H1 (cell line): ENCODE measurements at regions not wholly inside any gene's neighbourhood (a gene's known extent, or its start where the extent isn't known, plus 50 kb on each side); places are given as distances from the start of the nearest gene placed in this dataset.

Experiments used
- CTCF ChIA-PET: fragments of 300-600 bp; sonication (Branson Sonifier 250); formaldehyde crosslinking; loops from one replicate; lab custom pipeline; 2021; ENCODE audit not compliant: partially characterized antibody; lab: Charles Lee
- POLR2A ChIA-PET: fragments of 300-600 bp; sonication (Branson Sonifier 250); formaldehyde crosslinking; loops from one replicate; lab custom pipeline; 2021; ENCODE audit warnings: inconsistent platforms; ENCODE audit not compliant: partially characterized antibody; lab: Charles Lee
- DNase-seq, 2 experiments: peaks; one replicate each; pipeline versions ENCODE4 v3.0.0 to v3.0.0-alpha.2; 2010 to 2022; ENCODE audit warnings: low spot score in 2 of 2, low read depth in 1 of 2, mixed read lengths in 1 of 2
- FAIRE-seq: peaks from 2 replicates; lab custom pipeline; 2011; peaks lifted over from hg19 to GRCh38; lab: Jason Lieb, UNC
- H2AFZ ChIP-seq: 2 replicates; pipeline ENCODE4 v1.8.1; 2012; ENCODE audit warnings: low read length, inconsistent platforms
- H2AK5ac ChIP-seq: 2 replicates; pipeline ENCODE4 v1.6.1; 2013; ENCODE audit warnings: low read depth, low read length
- H2BK120ac ChIP-seq: replicated peaks from 2 replicates; pipeline ENCODE3; 2013; ENCODE audit warnings: low read depth, low read length, inconsistent platforms
- H2BK12ac ChIP-seq: 2 replicates; pipeline ENCODE4 v1.6.1; 2013; ENCODE audit warnings: low read depth, low read length
- H2BK15ac ChIP-seq: 2 replicates; pipeline ENCODE4 v1.6.1; 2013; ENCODE audit warnings: low read length
- H2BK20ac ChIP-seq: 2 replicates; pipeline ENCODE4 v1.6.1; 2013; ENCODE audit warnings: low read length
- H2BK5ac ChIP-seq: 2 replicates; pipeline ENCODE4 v1.6.1; 2013; ENCODE audit warnings: low read depth, low read length
- H3K14ac ChIP-seq: 2 replicates; pipeline ENCODE4 v1.6.1; 2013; ENCODE audit warnings: inconsistent platforms; ENCODE audit not compliant: insufficient read length
- H3K18ac ChIP-seq: 2 replicates; pipeline ENCODE4 v1.6.1; 2013; ENCODE audit warnings: low read length; ENCODE audit errors: extremely low read depth
- H3K23ac ChIP-seq: 2 replicates; pipeline ENCODE4 v1.6.1; 2013; ENCODE audit warnings: inconsistent platforms; ENCODE audit not compliant: insufficient read length
- H3K23me2 ChIP-seq: 2 replicates; pipeline ENCODE4 v1.6.1; 2013; ENCODE audit warnings: low read depth, low read length
- H3K27ac ChIP-seq: 2 replicates; pipeline ENCODE4 v1.6.1; 2011; ENCODE audit warnings: low read depth, low read length, inconsistent platforms
- H3K27me3 ChIP-seq, 4 experiments: replicated peaks in 1 of 4; 1 replicate in 1 of 4; 2 replicates in 3 of 4; pipeline versions ENCODE4 v1.6.1 to v1.8.1; 2011 to 2013; ENCODE audit warnings: low read length in 3 of 4, mild to moderate bottlenecking in 3 of 4, inconsistent platforms in 2 of 4, mixed read lengths in 2 of 4, moderate library complexity in 1 of 4; ENCODE audit not compliant: control insufficient read depth in 3 of 4, insufficient read depth in 3 of 4; ENCODE audit errors: extremely low read depth in 1 of 4
- H3K36me3 ChIP-seq, 4 experiments: 2 replicates each; pipeline versions ENCODE4 v1.6.1 to v1.8.1; 2011 to 2013; ENCODE audit warnings: mild to moderate bottlenecking in 4 of 4, low read length in 3 of 4, moderate library complexity in 2 of 4, control low read depth in 1 of 4, inconsistent platforms in 1 of 4; ENCODE audit not compliant: insufficient read depth in 4 of 4, control insufficient read depth in 2 of 4
- H3K4ac ChIP-seq: replicated peaks from 2 replicates; pipeline ENCODE3; 2013; ENCODE audit warnings: low read length, low read depth, mixed read lengths, inconsistent platforms; ENCODE audit not compliant: insufficient read length
- H3K4me1 ChIP-seq, 4 experiments: replicated peaks in 1 of 4; 1 replicate in 1 of 4; 2 replicates in 3 of 4; pipeline versions ENCODE4 v1.6.1 to v1.8.1; 2011 to 2013; ENCODE audit warnings: low read length in 3 of 4, inconsistent platforms in 2 of 4, mixed read lengths in 1 of 4; ENCODE audit not compliant: insufficient read depth in 4 of 4, control insufficient read depth in 3 of 4
- H3K4me2 ChIP-seq, 2 experiments: 2 replicates each; pipeline versions ENCODE4 v1.6.1 to v1.8.1; 2011 to 2013; ENCODE audit warnings: low read depth in 2 of 2, low read length in 2 of 2, control low read depth in 1 of 2, inconsistent platforms in 1 of 2, mild to moderate bottlenecking in 1 of 2; ENCODE audit not compliant: insufficient read depth in 1 of 2
- H3K4me3 ChIP-seq, 4 experiments: fragments of 200-600, 300-600 bp in 1 of 4; sonication (generic), shearing (Covaris generic), sonication (Bioruptor Twin) in 1 of 4; 2 replicates each; pipeline versions ENCODE4 v1.5.1 to v1.8.1; 2011 to 2016; ENCODE audit warnings: low read length in 4 of 4, low read depth in 3 of 4, control low read depth in 2 of 4, inconsistent platforms in 2 of 4, mild to moderate bottlenecking in 2 of 4, mixed read lengths in 1 of 4, moderate library complexity in 1 of 4; ENCODE audit not compliant: insufficient read depth in 2 of 4; ENCODE audit errors: extremely low read depth in 1 of 4
- H3K56ac ChIP-seq: replicated peaks from 2 replicates; pipeline ENCODE3; 2013; ENCODE audit warnings: low read depth, mild to moderate bottlenecking, mixed read lengths, low read length, inconsistent platforms; ENCODE audit not compliant: insufficient read length
- H3K79me1 ChIP-seq: 2 replicates; pipeline ENCODE4 v1.6.1; 2013; ENCODE audit warnings: low read depth, low read length, control low read depth
- H3K79me2 ChIP-seq, 2 experiments: 2 replicates each; pipeline versions ENCODE4 v1.6.1 to v1.8.1; 2012 to 2013; ENCODE audit warnings: low read length in 2 of 2, mild to moderate bottlenecking in 2 of 2, inconsistent platforms in 1 of 2; ENCODE audit not compliant: insufficient read depth in 2 of 2, control insufficient read depth in 1 of 2
- H3K9ac ChIP-seq, 4 experiments: replicated peaks in 1 of 4; 1 replicate in 1 of 4; 2 replicates in 3 of 4; pipeline versions ENCODE4 v1.6.1 to v1.8.1; 2011 to 2013; ENCODE audit warnings: low read depth in 3 of 4, low read length in 3 of 4, control low read depth in 2 of 4, mild to moderate bottlenecking in 2 of 4, moderate library complexity in 2 of 4, inconsistent platforms in 1 of 4; ENCODE audit errors: extremely low read depth in 1 of 4
- H3K9me3 ChIP-seq, 2 experiments: 2 replicates each; pipeline versions ENCODE4 v1.6.1 to v1.8.1; 2012 to 2013; ENCODE audit warnings: mild to moderate bottlenecking in 2 of 2, moderate library complexity in 2 of 2, control low read depth in 1 of 2, inconsistent platforms in 1 of 2, low read depth in 1 of 2, low read length in 1 of 2, mixed read lengths in 1 of 2; ENCODE audit not compliant: insufficient read depth in 2 of 2
- H4K20me1 ChIP-seq, 2 experiments: replicated peaks in 1 of 2; 2 replicates each; pipeline versions ENCODE3 to v1.8.1; 2011 to 2013; ENCODE audit warnings: inconsistent platforms in 2 of 2, low read length in 2 of 2, mild to moderate bottlenecking in 1 of 2; ENCODE audit not compliant: insufficient read depth in 2 of 2, control insufficient read depth in 1 of 2
- H4K5ac ChIP-seq: 2 replicates; pipeline ENCODE4 v1.6.1; 2013; ENCODE audit warnings: low read length, low read depth, mixed read lengths, inconsistent platforms; ENCODE audit not compliant: insufficient read length
- H4K8ac ChIP-seq: 2 replicates; pipeline ENCODE4 v1.8.0; 2013; ENCODE audit warnings: mild to moderate bottlenecking, moderate library complexity, low read length, inconsistent platforms; ENCODE audit not compliant: insufficient read depth; ENCODE audit errors: extremely low read depth
- H4K91ac ChIP-seq: replicated peaks from 2 replicates; pipeline ENCODE3; 2013; ENCODE audit warnings: low read length, mixed read lengths, inconsistent platforms; ENCODE audit not compliant: insufficient read length
- JUND ChIP-seq: IDR thresholded peaks from 2 replicates; pipeline ENCODE4 v1.6.1; 2011; ENCODE audit warnings: mild to moderate bottlenecking, improper control_type of control experiment, low read length
- NRF1 ChIP-seq: IDR thresholded peaks from 2 replicates; pipeline ENCODE4 v1.6.1; 2011; ENCODE audit warnings: mild to moderate bottlenecking, low read depth, low read length, improper control_type of control experiment
- RBBP5 ChIP-seq: IDR thresholded peaks from 2 replicates; pipeline ENCODE4 v1.7.1; 2012; ENCODE audit warnings: low read depth, mild to moderate bottlenecking, inconsistent platforms, low read length, moderate library complexity, borderline replicate concordance
- SUZ12 ChIP-seq: fragments of 200-600 bp; sonication (generic); IDR thresholded peaks from 2 replicates; pipeline ENCODE4 v1.6.1; 2012; ENCODE audit warnings: mild to moderate bottlenecking, inconsistent platforms, low read length, moderate library complexity, mixed read lengths
- TAF1 ChIP-seq: IDR thresholded peaks from 2 replicates; pipeline ENCODE4 v1.6.1; 2011; ENCODE audit warnings: mild to moderate bottlenecking, low read depth, low read length
- TAF7 ChIP-seq: optimal IDR thresholded peaks from 2 replicates; pipeline ENCODE3; 2011; ENCODE audit warnings: low read depth, mild to moderate bottlenecking, inconsistent platforms, low read length, moderate library complexity, borderline replicate concordance
- TBP ChIP-seq: IDR thresholded peaks from 2 replicates; pipeline ENCODE4 v1.6.1; 2011; ENCODE audit warnings: low read depth, low read length, improper control_type of control experiment
- YY1 ChIP-seq: IDR thresholded peaks from 2 replicates; pipeline ENCODE4 v1.6.1; 2011; ENCODE audit warnings: low read depth, mild to moderate bottlenecking, low read length

DNA sequence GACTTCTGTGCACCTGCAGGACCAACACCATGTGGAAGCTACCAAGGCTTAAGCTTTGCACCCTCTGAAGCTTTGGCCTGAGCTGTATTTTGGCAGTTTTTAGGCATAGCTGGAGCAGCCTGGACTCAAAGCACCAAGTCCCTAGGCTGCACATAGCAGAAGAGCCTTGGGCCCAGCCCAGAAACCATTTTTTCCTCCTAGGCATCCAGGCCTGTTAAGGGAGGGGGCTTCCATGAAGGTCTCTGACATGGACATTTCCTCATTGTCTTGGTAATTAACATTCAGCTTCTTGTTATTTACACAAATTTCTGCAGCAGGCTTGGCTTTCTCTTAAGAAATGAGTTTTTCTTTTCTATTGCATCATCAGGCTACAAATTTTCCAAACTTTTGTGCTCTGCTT is 475.8 kb upstream of the FLRT2 start:
- Histone ChIP-seq H3K4ac (no peak overlapping the region), H2BK15ac (no peak overlapping the region)
- TF ChIP-seq SUZ12 = no peak
- TF ChIP-seq JUND = no peak
- TF ChIP-seq TBP = no peak
- no peak for TF ChIP-seq YY1
- no peak for TF ChIP-seq RBBP5
- TF ChIP-seq TAF7 = no peak
- no peak for TF ChIP-seq TAF1
- TF ChIP-seq NRF1 = no peak
- TF ChIP-seq, all 59 proteins: peak for 0
- Histone ChIP-seq H3K56ac (no peak overlapping the region), H4K8ac (no peak overlapping the region), H2BK20ac (no peak overlapping the region), H3K79me2 (no peaks in the 10 kb centered on the region), H4K91ac (no peak overlapping the region), H2BK12ac (no peak overlapping the region), H2AK5ac (no peak overlapping the region), H3K27ac (no peak overlapping the region), H3K23me2 (no peaks in the 10 kb centered on the region), H2BK120ac (no peak overlapping the region), H4K5ac (no peak overlapping the region), H3K18ac (no peak overlapping the region), H3K27me3 (no peaks in the 10 kb centered on the region), H3K9ac (no peak overlapping the region), H3K9me3 (peaks cover 14 to 16% of the 10 kb centered on the region in 2 experiments), H3K4me3 (no peak overlapping the region), H4K20me1 (no peaks in the 10 kb centered on the region), H3K14ac (no peak overlapping the region), H3K4me2 (no peak overlapping the region), H3K79me1 (no peaks in the 10 kb centered on the region), H2BK5ac (no peak overlapping the region), H2AFZ (no peak overlapping the region), H3K4me1 (no peaks in the 10 kb centered on the region), H3K36me3 (peaks cover 0 to 2% (median 0%) of the 10 kb centered on the region in 4 experiments; a peak in 1 of 8 replicates), H3K23ac (no peak overlapping the region)
- DNase-seq (no peak), FAIRE-seq (no peak)
- CTCF ChIA-PET = no interaction called here
- POLR2A ChIA-PET = no interaction called here
